SK-N-SH (cell line): ENCODE measurements at regions not wholly inside any gene's neighbourhood (a gene's known extent, or its start where the extent isn't known, plus 50 kb on each side); places are given as distances from the start of the nearest gene placed in this dataset.

Experiments used
- CHD2 ChIP-seq: fragments of 150-350 bp; IDR thresholded peaks from 2 replicates; pipeline ENCODE4 v1.6.1; 2018; ENCODE audit warnings: low read length; ENCODE audit not compliant: partially characterized antibody
- EP300 ChIP-seq, 2 experiments: IDR thresholded peaks; 2 replicates each; pipeline versions ENCODE4 v1.4.0 to v1.6.1; 2012; ENCODE audit warnings: borderline replicate concordance in 1 of 2, low read depth in 1 of 2, low read length in 1 of 2
- EZH2phosphoT487 ChIP-seq: fragments of 200-600 bp; sonication (generic); IDR thresholded peaks from 2 replicates; pipeline ENCODE4 v1.6.1; 2017; ENCODE audit warnings: low read depth, mixed run types, mild to moderate bottlenecking, antibody characterized with exemption, moderate library complexity, borderline replicate concordance
- FOXM1 ChIP-seq: IDR thresholded peaks from 2 replicates; pipeline ENCODE4 v1.4.0; 2012; ENCODE audit warnings: low read depth, mild to moderate bottlenecking
- JUND ChIP-seq: IDR thresholded peaks from 2 replicates; pipeline ENCODE4 v1.4.0; 2012
- POLR2AphosphoS5 ChIP-seq: IDR thresholded peaks from 2 replicates; pipeline ENCODE4 v1.6.1; 2012; ENCODE audit warnings: low read depth, low read length
- TAF1 ChIP-seq: IDR thresholded peaks from 2 replicates; pipeline ENCODE4 v1.6.1; 2012; ENCODE audit warnings: low read depth, mild to moderate bottlenecking, low read length, moderate library complexity, borderline replicate concordance
- TF ChIP-seq, protein P1 (sequence below): IDR thresholded peaks from 2 replicates; pipeline ENCODE4 v1.4.0; 2012; ENCODE audit warnings: low read depth, borderline replicate concordance
- TF ChIP-seq, protein P2 (sequence below): fragments of 200-600 bp; sonication (generic); IDR thresholded peaks from 2 replicates; pipeline ENCODE4 v1.6.1; 2017; ENCODE audit warnings: antibody characterized with exemption, mild to moderate bottlenecking, moderate library complexity
- TF ChIP-seq, protein P3 (sequence below): fragments of 150-350 bp; IDR thresholded peaks from 2 replicates; pipeline ENCODE4 v1.6.1; 2017; ENCODE audit warnings: antibody characterized with exemption, low read length, low read depth, borderline replicate concordance

DNA sequence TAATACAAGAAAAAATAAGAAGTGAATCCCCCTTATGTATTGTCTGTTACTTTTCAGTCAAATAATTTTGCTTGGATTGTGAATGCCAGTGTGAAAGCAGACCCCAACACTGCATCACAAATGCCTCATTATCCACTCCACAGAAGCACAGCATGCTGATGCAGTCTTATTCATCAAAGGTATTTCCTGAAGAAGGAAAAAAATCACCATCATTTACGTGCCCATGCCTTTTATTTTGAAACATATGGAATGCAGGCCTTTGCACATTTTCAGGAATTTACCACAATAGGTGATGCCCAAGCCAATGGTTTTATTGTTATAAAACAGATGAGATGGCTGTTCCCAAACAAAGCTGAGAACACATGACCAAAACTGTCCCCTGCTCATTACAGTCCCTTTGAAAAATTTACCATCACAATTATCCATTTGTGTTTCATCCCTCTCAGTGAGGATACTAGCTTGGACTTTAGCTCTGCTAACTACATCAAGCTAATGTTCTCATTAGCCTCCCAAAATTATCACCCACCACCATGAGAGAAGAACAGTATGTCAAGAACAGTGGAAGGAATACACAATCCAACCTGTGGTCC lies 180.6 kb upstream of the HTR1E start:
- no peak for TF ChIP-seq EZH2phosphoT487
- no peak for TF ChIP-seq TAF1
- TF ChIP-seq, protein P1, sequence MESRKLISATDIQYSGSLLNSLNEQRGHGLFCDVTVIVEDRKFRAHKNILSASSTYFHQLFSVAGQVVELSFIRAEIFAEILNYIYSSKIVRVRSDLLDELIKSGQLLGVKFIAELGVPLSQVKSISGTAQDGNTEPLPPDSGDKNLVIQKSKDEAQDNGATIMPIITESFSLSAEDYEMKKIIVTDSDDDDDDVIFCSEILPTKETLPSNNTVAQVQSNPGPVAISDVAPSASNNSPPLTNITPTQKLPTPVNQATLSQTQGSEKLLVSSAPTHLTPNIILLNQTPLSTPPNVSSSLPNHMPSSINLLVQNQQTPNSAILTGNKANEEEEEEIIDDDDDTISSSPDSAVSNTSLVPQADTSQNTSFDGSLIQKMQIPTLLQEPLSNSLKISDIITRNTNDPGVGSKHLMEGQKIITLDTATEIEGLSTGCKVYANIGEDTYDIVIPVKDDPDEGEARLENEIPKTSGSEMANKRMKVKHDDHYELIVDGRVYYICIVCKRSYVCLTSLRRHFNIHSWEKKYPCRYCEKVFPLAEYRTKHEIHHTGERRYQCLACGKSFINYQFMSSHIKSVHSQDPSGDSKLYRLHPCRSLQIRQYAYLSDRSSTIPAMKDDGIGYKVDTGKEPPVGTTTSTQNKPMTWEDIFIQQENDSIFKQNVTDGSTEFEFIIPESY: no peak
- TF ChIP-seq, protein P2, sequence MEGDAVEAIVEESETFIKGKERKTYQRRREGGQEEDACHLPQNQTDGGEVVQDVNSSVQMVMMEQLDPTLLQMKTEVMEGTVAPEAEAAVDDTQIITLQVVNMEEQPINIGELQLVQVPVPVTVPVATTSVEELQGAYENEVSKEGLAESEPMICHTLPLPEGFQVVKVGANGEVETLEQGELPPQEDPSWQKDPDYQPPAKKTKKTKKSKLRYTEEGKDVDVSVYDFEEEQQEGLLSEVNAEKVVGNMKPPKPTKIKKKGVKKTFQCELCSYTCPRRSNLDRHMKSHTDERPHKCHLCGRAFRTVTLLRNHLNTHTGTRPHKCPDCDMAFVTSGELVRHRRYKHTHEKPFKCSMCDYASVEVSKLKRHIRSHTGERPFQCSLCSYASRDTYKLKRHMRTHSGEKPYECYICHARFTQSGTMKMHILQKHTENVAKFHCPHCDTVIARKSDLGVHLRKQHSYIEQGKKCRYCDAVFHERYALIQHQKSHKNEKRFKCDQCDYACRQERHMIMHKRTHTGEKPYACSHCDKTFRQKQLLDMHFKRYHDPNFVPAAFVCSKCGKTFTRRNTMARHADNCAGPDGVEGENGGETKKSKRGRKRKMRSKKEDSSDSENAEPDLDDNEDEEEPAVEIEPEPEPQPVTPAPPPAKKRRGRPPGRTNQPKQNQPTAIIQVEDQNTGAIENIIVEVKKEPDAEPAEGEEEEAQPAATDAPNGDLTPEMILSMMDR: no peak
- TF ChIP-seq FOXM1: no peak
- no peak for TF ChIP-seq JUND
- no peak for TF ChIP-seq EP300 (IDR thresholded peaks at IDR 0.05; ENCODE audit: borderline replicate concordance in 1 of 2, low read depth in 1 of 2, low read length in 1 of 2)
- TF ChIP-seq POLR2AphosphoS5: no peak
- TF ChIP-seq, protein P3, sequence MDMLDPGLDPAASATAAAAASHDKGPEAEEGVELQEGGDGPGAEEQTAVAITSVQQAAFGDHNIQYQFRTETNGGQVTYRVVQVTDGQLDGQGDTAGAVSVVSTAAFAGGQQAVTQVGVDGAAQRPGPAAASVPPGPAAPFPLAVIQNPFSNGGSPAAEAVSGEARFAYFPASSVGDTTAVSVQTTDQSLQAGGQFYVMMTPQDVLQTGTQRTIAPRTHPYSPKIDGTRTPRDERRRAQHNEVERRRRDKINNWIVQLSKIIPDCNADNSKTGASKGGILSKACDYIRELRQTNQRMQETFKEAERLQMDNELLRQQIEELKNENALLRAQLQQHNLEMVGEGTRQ: no peak
- TF ChIP-seq CHD2: no peak
